NCI-H446 treated with DMSO at 0.1 percent for 48 hours (cell line): ENCODE measurements at regions not wholly inside any gene's neighbourhood (a gene's known extent, or its start where the extent isn't known, plus 50 kb on each side); places are given as distances from the start of the nearest gene placed in this dataset.
A peak's percentile ranks its signal among the peaks of the same experiment; 100 is the strongest.

ENCODE experiments used
- DNase-seq: peaks from one replicate; lab custom pipeline; 2025; lab: John Stamatoyannopoulos, UW

GRCh38 chr3:178152988-178153387 lies 383.2 kb upstream of the KCNMB2 start:
- no peak for DNase-seq

- no peak for DNase-seq
These were observed 380.7 kb upstream of the KCNMB2 start for GRCh38 chr3:178155521-178155920.

- DNase-seq = no peak
These were observed 379.9 kb upstream of the KCNMB2 start for GRCh38 chr3:178156301-178156700.

- no peak for DNase-seq
These were observed 376.5 kb upstream of the KCNMB2 start for GRCh38 chr3:178159691-178160220.

- no peak for DNase-seq
These were observed 366.8 kb upstream of the KCNMB2 start for GRCh38 chr3:178169421-178169820.

GRCh38 chr3:178170698-178171535 lies 365.3 kb upstream of the KCNMB2 start:
- peak; percentile 49 for DNase-seq

- DNase-seq = no peak
These were observed 364.1 kb upstream of the KCNMB2 start for GRCh38 chr3:178172121-178172520.

- DNase-seq = no peak
These were observed 361.9 kb upstream of the KCNMB2 start for GRCh38 chr3:178174201-178174915.

- DNase-seq = no peak
These were observed 355.1 kb upstream of the KCNMB2 start for GRCh38 chr3:178181088-178181487.

- DNase-seq = peak; percentile 75
These were observed 354.5 kb upstream of the KCNMB2 start for GRCh38 chr3:178181784-178182183.

- DNase-seq = peak; percentile 83
These were observed 353.9 kb upstream of the KCNMB2 start for GRCh38 chr3:178182337-178182779.

GRCh38 chr3:178184833-178185232 lies 351.4 kb upstream of the KCNMB2 start:
- no peak for DNase-seq

GRCh38 chr3:178186666-178187065 lies 349.6 kb upstream of the KCNMB2 start:
- DNase-seq = no peak

GRCh38 chr3:178189854-178190253 lies 346.4 kb upstream of the KCNMB2 start:
- no peak for DNase-seq

GRCh38 chr3:178193846-178194245 lies 342.4 kb upstream of the KCNMB2 start:
- DNase-seq = no peak

GRCh38 chr3:178194539-178194938 lies 341.7 kb upstream of the KCNMB2 start:
- peak; percentile 71 for DNase-seq

- DNase-seq = peak; percentile 30
These were observed 340.4 kb upstream of the KCNMB2 start for GRCh38 chr3:178195824-178196223.

- DNase-seq = no peak
These were observed 337.9 kb upstream of the KCNMB2 start for GRCh38 chr3:178198329-178198728.

GRCh38 chr3:178200316-178200715 lies 335.9 kb upstream of the KCNMB2 start:
- DNase-seq = no peak

- DNase-seq = no peak
These were observed 334.5 kb upstream of the KCNMB2 start for GRCh38 chr3:178201714-178202113.

GRCh38 chr3:178202194-178202593 lies 334.0 kb upstream of the KCNMB2 start:
- DNase-seq = no peak

- DNase-seq = no peak
These were observed 333.1 kb upstream of the KCNMB2 start for GRCh38 chr3:178203165-178203564.

GRCh38 chr3:178203650-178204049 lies 332.6 kb upstream of the KCNMB2 start:
- no peak for DNase-seq
